OCI-LY7 (cell line): ENCODE measurements at regions not wholly inside any gene's neighbourhood (a gene's known extent, or its start where the extent isn't known, plus 50 kb on each side); places are given as distances from the start of the nearest gene placed in this dataset.

ENCODE experiments used
- EZH2phosphoT487 ChIP-seq: fragments of 200-600 bp; sonication (generic); IDR thresholded peaks from 2 replicates; pipeline ENCODE4 v1.6.1; 2018; ENCODE audit warnings: low read depth, borderline replicate concordance, mild to moderate bottlenecking, mixed run types, antibody characterized with exemption, low read length, moderate library complexity, mixed read lengths
- TF ChIP-seq, protein P1 (sequence below): fragments of 200-600 bp; sonication (generic); conservative IDR thresholded peaks from 2 replicates; pipeline ENCODE4 v1.5.1; 2014; ENCODE audit warnings: mild to moderate bottlenecking, antibody characterized with exemption, low read length, moderate library complexity, mixed read lengths

DNA sequence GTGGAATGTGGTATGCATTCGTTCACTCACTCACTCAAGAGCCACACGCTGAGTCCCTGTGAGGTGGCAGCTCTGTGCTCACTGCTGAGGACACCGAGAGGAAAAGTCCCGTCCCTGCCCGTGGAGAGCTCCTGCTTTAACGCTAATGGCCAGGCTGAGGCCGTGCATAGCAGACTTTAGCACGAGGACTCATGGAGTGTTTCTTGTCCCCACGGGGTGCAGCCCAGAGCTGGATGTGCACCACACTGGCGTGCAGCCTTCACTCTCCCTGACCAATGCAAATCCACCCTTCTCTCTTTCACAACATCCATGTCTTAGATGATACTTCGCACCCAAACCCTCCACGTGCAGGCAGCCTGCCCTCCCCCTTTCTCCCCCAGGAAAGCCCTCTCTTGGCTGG, 159.6 kb upstream of the ZNF536 start:
- TF ChIP-seq, protein P1, sequence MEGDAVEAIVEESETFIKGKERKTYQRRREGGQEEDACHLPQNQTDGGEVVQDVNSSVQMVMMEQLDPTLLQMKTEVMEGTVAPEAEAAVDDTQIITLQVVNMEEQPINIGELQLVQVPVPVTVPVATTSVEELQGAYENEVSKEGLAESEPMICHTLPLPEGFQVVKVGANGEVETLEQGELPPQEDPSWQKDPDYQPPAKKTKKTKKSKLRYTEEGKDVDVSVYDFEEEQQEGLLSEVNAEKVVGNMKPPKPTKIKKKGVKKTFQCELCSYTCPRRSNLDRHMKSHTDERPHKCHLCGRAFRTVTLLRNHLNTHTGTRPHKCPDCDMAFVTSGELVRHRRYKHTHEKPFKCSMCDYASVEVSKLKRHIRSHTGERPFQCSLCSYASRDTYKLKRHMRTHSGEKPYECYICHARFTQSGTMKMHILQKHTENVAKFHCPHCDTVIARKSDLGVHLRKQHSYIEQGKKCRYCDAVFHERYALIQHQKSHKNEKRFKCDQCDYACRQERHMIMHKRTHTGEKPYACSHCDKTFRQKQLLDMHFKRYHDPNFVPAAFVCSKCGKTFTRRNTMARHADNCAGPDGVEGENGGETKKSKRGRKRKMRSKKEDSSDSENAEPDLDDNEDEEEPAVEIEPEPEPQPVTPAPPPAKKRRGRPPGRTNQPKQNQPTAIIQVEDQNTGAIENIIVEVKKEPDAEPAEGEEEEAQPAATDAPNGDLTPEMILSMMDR, result no peak
- TF ChIP-seq EZH2phosphoT487, result no peak
